Superior temporal gyrus (tissue), 1 donor: ENCODE measurements at regions not wholly inside any gene's neighbourhood (a gene's known extent, or its start where the extent isn't known, plus 50 kb on each side); places are given as distances from the start of the nearest gene placed in this dataset.
A peak's percentile ranks its signal among the peaks of the same experiment; 100 is the strongest.
"Not testable (repeated sequence)": the region's sequence is repeated elsewhere in the genome, so short reads cannot be mapped to it uniquely, and the experiment has no call there.

Source experiments
- DNase-seq: peaks from one replicate; pipeline ENCODE4 v3.0.0-alpha.2; 2016; ENCODE audit errors: extremely low spot score

DNA sequence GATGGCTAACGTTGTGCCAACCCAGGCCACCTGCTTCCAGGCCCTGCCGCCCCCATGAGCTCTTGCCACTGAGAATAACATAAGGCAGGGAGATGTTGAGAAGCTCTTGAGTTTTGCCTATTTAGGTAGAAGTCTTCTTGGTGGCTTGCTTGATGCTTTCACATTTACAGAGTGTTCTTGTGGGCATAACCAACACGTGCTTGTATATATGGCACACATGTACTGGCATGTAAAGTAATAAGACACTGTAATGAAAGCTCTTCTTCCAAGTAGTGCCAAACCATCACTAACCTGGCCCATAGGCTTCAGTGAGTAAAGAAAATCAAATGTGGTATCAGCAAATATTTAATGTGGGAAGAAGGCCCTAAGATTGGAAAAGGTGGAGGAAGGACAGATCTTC, 146.9 kb upstream of the CITED2 start:
- DNase-seq, result no peak

DNA sequence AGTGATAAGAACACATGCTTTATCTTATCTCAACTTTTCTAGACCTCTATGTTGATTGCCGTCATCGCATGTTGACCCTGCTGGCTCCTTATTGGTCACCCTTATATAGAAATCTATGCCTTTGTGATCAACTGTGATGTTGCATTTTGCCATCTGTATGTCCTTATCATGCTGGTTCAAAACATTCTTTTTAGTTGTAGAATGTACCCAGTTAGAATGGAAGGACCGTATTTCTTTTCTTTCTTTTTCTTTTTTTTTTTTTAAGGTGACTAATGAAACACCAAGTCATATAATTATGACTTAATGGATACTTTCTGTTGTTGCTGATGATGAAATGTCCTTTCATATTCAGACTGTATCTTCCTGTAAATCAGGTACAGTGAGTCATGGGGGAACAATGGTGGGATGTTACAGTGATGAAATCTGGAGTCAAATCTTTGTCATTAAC, 145.9 kb upstream of the CITED2 start:
- DNase-seq, result no peak

DNA sequence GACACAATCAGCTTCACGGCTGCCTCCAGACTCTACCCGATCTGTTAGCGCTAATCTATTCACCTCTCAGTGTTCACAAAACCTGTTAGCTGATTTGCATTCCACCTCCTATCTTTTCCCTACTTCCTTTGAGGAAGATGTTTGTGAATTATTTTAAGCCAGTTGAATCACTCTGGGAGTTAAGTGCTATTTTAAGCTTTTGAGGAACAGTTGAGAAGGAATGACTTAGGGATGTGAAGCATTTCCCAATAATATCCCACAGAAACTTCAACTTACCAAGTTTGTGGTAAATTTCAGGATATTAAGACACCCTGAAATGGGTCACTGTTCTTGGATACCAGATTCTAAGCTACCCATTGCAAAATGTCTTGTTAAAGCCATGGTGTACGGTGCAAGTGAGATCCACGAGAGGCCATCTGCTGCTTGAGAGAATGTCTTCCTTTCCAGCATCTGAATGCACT, 145.2 kb upstream of the CITED2 start:
- DNase-seq, result peak; percentile 71

DNA sequence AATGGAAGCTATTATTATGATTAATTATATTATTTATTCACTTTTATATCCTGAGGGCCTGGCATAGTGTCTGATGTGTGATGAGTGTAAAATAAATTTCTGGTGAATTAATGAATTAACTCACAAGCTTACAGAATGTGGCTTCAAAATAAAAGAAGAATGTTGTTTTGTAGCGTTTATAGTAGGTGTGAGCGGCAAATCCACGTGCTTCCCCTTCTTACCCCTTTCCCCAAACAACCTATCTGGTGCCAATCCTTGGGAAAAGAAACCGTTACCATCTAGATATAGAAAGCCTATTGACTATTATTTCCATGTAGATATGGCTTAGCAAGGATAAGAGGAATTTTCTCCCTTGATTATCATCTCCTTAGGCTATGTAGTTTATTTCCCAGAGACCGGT, 144.6 kb upstream of the CITED2 start:
- DNase-seq, result no peak

DNA sequence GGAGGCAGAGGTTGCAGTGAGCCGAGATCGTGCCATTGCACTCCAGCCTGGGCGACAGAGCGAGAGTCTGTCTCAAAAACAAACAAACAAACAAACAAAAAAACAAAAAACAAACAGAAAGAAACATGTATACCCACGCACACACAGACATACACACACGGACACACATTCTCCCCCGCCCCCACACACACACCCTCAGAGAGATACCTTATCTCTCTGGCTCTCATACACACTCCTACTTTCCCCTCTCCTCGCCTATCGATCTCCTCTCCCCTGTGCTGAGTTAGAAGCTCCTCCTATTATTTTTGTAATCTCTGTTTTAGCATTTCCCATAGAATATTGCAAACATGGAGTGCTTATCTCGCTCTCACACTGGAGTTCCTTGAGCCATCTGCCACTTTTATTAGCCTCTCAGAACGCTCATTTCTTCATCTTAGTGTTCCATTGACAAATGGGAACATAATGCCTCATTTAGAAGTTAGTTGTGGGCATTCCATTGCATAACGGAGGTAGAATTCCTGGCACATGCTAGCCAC, 144.2 kb upstream of the CITED2 start:
- DNase-seq, result no peak

DNA sequence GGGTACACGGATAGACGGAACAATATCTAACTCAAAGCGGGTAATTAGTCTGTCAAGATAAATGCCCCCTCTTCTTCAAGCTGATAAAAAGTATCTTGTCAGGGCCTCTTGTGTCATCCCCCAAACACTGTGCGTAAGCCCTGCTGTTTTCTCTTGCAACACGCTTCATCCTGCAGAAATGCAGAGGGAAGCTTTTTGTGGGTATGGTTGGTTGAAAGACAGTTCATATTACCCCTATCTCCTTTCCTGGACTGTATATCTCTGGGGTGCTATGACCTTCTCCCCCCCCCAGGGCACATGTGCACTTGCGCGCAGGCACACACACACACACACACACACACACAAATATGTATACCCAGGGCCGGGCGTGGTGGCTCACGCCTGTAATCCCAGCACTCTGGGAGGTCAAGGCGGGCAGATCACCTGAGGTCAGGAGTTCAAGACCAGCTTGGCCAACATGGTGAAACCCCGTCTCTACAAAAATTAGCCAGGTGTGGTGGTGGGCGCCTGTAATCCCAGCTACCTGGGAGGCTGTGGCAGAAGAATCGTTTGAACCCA, 143.6 kb upstream of the CITED2 start:
- DNase-seq, result not testable (repeated sequence)

DNA sequence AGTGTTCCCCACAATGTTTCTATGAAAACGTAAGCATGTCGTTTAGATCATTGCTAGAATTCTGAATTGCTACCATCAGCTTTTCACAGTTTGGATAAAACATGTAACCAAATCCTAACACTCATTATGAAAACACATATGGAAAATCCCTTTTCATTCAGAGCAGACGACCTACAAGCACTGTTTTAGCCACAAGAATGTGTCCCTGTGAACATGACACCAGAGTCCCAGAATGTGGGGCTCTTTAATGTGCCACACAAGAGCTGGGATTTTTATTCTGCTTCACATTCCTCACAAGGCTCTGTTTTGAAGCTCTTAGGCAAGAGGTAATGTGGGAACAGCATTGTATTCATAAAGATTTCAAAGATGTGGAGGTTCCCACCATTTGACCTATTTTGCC, 141.1 kb upstream of the CITED2 start:
- DNase-seq, result no peak

DNA sequence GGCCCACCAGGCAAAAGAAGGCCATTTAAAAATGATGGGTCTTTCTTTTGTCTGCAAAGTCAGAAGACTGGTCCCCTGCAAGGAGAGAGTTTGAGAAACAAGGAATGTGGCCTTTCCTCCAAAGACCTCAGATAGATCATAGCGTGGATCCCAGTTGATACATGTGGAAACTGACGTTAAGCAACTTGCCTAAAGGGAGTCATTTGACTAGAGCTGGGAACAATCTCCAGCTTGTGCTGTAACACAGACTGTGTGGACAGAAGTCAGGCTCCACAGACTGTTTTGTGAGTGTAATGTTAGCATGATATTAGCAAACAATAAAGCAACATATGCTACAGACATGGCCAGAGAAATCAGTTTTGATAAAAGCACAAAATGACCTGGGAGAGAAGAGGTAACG, 140.4 kb upstream of the CITED2 start:
- DNase-seq, result no peak

DNA sequence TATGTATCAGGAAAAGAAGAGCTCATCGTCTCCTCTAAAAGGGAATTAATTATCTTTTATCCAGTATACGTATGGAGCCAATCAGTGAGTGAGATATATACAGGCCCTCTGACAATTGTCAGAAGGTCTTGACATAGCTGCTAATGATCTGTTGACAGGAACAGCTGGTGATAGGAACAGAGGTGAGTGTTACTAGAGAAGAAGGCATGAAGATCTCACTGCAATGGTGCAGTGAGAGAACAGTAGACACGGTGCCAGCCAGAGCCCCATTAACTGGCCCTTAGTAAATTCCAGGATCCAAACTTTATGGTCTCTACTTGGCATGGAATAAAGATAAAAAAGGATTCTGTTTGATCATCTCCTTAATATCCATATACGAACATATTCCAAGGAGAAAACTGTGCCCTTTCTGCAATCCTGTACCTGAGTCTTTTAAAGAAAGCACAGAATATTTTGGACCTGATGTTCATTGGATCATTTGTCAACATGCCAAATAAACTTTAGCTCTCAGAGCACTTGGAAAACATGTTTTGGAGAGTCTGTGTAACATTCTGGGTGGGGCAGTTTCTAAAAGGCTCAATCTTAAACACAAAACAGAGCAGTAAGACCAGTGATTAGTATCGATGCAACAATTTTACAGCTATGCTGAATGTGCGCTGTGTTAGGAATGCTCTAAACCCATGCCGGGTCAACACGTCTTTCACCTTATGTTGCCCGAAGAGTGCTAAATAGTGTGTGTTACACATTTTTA, 135.8 kb upstream of the CITED2 start:
- no peak for DNase-seq

DNA sequence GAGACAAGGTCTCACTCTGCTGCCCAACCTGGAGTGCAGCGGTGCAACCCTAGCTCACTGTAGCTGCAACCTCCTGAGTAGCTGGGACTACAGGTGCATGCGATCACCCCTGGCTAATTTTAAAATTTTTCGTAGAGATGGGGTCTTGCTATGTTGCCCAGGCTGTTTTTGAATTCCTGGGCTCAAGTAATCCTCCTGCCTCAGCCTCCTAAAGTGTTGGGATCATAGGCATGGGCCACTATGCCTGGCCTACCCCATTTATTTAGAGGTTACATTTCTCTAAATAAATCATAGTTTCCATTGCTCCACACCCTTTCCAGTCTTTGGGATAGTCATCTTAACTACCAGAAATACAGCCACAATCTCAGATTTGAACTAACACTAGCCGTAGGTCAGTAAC, 134.7 kb upstream of the CITED2 start:
- no peak for DNase-seq

DNA sequence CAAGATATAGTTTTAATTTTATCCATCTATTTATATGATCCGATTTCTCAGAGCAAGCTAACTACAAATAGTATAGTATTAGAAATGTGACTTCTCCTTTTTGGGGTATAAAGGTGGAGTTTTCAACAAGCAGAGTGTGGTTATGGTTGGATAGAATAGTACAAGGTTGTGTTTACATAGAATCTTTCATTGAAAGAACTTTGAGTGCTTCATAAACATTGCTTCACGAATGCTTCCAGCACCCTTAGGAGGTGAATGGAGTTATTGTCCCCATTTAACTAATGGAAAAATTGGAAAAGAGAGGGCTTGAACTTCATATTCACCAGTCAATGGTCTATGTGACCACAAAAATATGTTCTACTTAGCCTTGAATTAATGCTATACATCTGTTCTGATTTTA, 134.1 kb upstream of the CITED2 start:
- no peak for DNase-seq

DNA sequence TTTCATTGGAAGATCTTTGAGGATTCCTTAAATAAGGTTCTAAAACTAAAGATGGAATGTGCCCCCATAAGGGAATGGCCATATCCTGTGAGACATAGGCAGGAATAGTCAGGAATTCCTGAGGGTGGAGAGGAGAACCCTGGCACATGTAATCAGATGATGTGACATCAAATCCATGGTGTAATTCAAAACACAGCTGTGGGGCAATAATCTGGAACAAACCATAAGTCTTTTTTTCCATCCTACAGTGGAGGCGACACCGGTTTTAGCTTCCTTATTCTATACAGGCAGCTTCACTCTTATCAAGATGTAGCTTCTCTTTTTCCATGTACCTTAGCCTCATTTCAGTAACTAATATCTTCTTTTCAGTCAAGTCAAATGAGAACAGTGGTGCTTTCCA, 133.6 kb upstream of the CITED2 start:
- DNase-seq, result no peak

DNA sequence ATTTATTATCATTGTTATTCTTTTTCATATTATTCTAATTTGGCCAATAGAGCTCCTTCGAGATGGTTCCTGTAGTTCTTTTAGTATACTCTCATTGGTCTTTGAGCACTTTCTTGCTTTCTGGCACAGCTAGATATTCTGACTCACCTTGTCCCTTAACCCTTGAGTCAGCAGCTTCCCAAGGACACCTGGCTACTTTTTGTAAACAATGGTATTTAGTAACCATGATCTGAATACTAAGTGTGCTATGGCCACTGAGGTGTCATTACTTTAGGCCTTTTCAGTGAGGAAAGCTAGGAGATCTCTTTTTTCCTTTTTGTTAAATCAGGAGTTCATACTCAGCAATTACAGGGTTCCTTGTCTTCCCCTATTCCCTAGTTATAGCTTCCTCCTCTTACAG, 126.5 kb upstream of the CITED2 start:
- DNase-seq, result no peak

DNA sequence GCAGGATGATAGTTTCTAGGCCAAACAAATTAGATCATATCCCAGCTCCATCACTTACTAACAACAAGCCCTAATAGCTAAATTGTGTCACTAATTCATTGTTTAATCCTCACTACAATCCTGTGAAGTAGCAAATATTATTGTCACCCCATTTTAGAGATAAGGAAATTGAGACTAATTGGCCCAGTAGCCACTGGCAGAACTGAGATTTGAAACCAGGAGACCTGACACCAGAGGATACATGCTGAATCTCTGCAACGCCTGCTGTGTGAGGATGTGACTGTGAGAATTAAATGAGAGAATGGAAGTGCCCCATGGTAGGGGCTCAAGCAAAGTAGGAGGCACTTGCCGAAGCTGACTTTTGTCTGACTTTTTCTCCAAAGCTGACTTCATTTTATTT, 124.3 kb upstream of the CITED2 start:
- DNase-seq, result no peak

DNA sequence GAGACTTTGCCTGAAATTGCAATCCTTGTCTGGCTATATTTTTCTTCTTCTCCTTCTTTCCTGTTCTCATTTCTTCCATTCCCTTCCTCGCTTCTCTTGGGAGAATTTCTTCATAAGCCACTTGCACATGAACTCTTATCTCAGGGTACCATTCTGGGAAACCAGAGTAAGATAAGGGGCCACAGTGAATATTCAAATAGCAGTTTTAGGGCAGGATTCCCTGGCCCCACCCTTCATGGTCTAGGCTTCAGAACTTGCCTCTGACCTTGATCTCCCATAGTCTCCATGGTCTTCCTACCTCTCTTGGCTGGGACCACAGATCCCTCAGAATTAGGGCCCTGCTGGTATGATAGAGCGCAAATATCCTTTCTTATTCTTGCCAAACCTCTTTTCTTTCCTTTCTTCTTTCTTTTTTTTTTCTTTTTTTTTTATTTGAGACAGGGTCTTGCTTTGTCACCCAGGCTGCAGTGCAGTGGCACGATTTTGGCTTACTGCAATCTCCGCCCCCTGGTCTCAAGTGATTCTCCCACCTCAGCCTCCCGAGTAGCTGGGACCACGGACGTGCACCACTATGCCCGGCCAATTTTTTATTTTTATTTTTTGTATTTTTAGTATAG, 123.0 kb upstream of the CITED2 start:
- DNase-seq, result no peak

DNA sequence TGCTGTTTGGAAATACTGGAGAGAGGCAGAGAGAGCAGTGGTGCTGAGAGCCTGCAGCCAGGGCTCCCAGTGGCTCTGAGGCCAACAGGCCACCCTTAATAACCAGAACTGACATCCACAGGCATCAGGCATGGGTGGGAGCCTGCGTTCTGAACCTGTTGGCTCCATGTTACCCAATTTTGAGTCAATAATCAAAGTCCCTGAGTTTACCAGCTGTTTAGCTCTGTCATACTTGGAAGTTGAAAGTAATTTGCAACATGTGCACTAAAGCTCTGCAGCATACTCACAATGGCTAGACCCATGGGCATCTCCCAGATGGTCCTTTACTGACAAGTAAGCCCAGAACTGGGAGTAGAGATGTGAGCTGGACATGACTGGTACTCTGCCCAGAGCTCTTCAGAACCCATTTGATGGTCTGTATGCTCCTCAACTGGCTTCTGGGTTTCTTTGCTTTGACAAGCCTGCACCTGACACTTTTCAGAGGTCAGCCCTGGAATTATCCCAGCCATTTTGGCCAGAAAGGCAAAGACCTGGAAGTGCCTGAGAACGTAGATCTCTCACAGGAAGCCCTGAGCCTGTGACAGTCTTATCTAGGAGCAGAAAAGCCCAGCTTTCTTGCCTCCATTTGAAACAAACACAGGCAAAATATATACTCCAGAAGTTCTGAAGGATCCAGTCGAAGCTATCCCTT, 122.4 kb upstream of the CITED2 start:
- no peak for DNase-seq

DNA sequence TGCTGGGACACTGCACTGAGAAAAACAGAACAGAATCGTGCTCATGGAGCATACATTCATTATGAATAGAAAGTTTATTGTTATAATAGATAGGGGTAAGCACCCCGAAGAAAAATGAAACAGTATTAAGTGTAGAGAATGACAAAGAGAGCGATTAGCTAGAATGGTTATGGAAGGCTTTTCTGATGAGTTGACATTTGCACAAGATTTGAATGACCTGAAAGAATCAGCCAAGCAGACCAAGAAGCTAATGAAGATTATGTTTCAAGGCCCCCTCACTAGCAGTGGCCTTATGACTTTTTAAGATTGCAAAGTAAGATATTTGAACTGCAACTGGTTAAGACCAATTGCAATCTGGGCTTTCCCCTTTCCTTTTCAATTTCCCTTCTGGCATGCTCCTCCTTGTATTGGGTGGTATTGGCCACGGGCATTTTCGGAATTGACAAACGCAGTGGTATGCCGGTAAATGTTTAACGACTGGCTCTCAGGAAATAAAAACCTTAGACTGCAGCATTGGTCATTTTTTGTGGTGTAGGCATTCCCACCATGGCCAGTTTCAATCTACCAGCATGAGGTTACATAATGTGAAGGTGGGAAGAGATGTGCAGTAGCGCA, 120.0 kb upstream of the CITED2 start:
- DNase-seq, result no peak

DNA sequence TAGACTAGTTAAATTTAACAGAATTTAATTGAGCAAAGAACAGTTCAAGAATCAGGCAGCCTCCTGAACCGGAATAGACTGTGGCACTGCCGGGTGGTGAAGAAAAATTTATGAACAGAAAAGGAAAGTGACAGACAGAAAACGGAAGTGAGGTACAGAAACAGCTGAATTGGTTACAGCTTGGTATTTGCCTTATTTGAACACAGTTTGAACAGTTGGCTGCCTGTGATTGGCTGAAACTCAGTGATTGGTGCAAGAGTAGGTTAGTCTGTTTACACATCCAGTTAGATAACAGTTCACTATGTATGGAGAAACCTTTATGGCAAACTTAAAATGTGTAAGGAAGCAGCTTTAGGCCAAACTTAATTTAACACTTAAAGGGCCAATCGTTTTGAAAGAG, 116.0 kb upstream of the CITED2 start:
- DNase-seq, result no peak

DNA sequence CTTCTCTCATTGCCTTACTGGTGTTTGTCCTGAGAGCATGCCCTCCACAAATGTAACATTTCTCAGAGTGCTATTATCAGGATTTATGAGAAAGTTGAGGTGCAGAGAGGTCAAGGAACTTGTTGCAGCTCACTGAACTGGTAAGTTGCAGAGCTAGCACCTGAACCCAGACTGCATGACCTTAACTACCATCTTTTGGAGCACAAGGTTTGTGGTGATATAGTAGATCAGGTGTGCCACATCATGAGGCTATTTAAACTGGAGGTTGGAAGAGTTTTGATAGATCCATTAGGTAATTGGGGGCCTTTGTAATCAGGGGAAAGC, 112.0 kb upstream of the CITED2 start:
- no peak for DNase-seq

DNA sequence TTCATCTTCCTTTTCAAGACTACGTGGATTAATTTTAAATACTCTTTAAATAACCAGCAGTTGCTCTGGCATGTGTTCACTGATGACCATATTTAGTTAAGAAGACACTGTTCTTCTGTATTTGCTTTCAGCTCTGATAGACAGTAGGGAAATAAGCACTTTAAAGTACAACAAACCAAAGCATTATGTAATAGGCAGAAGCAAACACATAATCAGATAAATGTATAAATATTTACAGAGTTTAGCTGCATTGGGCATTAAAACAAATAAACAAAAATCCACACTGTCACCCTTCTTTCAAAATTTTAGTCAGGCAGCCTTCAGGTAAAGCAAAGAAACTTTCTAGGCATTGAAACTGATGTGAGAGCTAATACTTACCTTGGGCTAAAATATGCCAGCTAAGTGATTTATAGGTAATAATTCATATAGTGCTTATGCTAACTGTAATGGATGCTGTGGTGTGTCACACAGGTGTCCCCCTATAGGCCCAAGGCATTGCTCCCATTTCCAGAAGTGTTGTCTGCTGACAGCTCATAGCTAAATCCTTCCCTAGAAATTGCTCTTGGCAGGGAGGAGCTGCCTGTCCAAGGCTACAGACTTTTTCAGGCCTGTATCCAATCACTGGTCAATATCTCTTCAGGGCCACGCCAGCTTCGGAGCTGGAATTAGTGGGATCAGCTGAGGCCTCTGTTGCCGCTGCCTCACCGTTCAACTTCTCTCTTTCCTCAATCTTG, 111.5 kb upstream of the CITED2 start:
- no peak for DNase-seq

DNA sequence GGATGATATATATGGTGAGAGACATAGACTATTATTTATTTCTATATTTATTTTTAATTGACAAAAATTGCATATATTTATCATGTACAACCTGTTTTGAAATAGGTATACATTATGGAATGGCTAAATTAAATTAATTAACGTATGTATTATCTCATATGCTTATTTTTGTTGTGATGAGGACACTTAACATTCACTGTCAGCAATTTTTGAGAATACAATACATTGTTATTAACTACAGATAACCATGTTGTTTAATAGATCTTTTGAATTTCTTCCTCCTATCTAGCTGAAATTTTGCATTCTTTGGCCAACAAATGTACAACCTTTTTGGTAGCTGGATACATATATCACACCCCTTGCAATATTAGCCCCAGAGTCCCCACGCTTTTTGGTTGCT, 110.7 kb upstream of the CITED2 start:
- no peak for DNase-seq
